ENCODE measurements at regions not wholly inside any gene's neighbourhood (a gene's known extent, or its start where the extent isn't known, plus 50 kb on each side); places are given as distances from the start of the nearest gene placed in this dataset.

GRCh38 chrX:39961441-39961840 is 136.3 kb downstream of the BCOR start:
- intact Hi-C loops (cut with DNase I) = no loop called here

GRCh38 chrX:39965051-39965573 is 132.6 kb downstream of the BCOR start:
- H3K4me1 ChIP-seq = no peaks in the 10 kb centered on the region
- H3K4me3 ChIP-seq = no peak overlapping the region
- DNase-seq = no peak
- TF ChIP-seq POLR2AphosphoS5 (IDR thresholded peaks at IDR 0.05) = no peak
- no peak for TF ChIP-seq POLR2A (IDR thresholded peaks at IDR 0.05)
- TF ChIP-seq CTCF (IDR thresholded peaks at IDR 0.05) = no peak
- no peak for TF ChIP-seq EP300 (IDR thresholded peaks at IDR 0.05)
- H3K27me3 ChIP-seq = no peaks in the 10 kb centered on the region
- H3K36me3 ChIP-seq = no peaks in the 10 kb centered on the region
- no peak overlapping the region for H3K27ac ChIP-seq
- H3K9me3 ChIP-seq = no peaks in the 10 kb centered on the region
- intact Hi-C loops (cut with DNase I) = no loop called here
- WGBS, 2 donors = 95 to 96% methylated on average over 1 of the region's 1 CpG

More at GRCh38 chrX:39961441-39961840, 136.3 kb downstream of the BCOR start:
- WGBS, 2 donors = 88 to 96% methylated on average over 4 of the region's 4 CpGs
- no peak for TF ChIP-seq POLR2A (IDR thresholded peaks at IDR 0.05)
- no peak for TF ChIP-seq EP300 (IDR thresholded peaks at IDR 0.05)
- TF ChIP-seq POLR2AphosphoS5 (IDR thresholded peaks at IDR 0.05) = no peak
- TF ChIP-seq CTCF (IDR thresholded peaks at IDR 0.05) = no peak
- Histone ChIP-seq H3K9me3 (no peaks in the 10 kb centered on the region), H3K27me3 (no peaks in the 10 kb centered on the region), H3K4me3 (no peak overlapping the region), H3K27ac (no peak overlapping the region), H3K36me3 (no peaks in the 10 kb centered on the region), H3K4me1 (no peaks in the 10 kb centered on the region)
- DNase-seq = no peak

- H3K9me3 ChIP-seq = no peaks in the 10 kb centered on the region
- 73 to 85% methylated on average over 8 of the region's 8 CpGs for WGBS, 2 donors
- no peaks in the 10 kb centered on the region for H3K36me3 ChIP-seq
- H3K27me3 ChIP-seq = no peaks in the 10 kb centered on the region
- no peak overlapping the region for H3K27ac ChIP-seq
- no peak for TF ChIP-seq EP300 (IDR thresholded peaks at IDR 0.05)
- no peak for TF ChIP-seq POLR2A (IDR thresholded peaks at IDR 0.05)
- intact Hi-C loops (cut with DNase I) = no loop called here
- no peak overlapping the region for H3K4me3 ChIP-seq
- no peak for DNase-seq
- H3K4me1 ChIP-seq = no peaks in the 10 kb centered on the region
Observed at GRCh38 chrX:39966176-39966575, 131.6 kb downstream of the BCOR start.

GRCh38 chrX:39967348-39967747 is 130.4 kb downstream of the BCOR start:
- no peak for TF ChIP-seq POLR2AphosphoS5 (IDR thresholded peaks at IDR 0.05)
- no peak for TF ChIP-seq EP300 (IDR thresholded peaks at IDR 0.05)
- TF ChIP-seq CTCF (IDR thresholded peaks at IDR 0.05) = no peak
- no peak for TF ChIP-seq POLR2A (IDR thresholded peaks at IDR 0.05)
- Histone ChIP-seq H3K27me3 (no peaks in the 10 kb centered on the region), H3K4me1 (no peaks in the 10 kb centered on the region), H3K36me3 (no peaks in the 10 kb centered on the region), H3K27ac (no peak overlapping the region), H3K9me3 (no peaks in the 10 kb centered on the region), H3K4me3 (no peak overlapping the region)
- WGBS, 2 donors = 89 to 90% methylated on average over 4 of the region's 4 CpGs
- intact Hi-C loops (cut with DNase I) = no loop called here
- DNase-seq = no peak

GRCh38 chrX:39969099-39969818 is 128.5 kb downstream of the BCOR start:
- WGBS, 2 donors = 16 to 46% methylated on average over 16 of the region's 16 CpGs
- H3K4me3 ChIP-seq = no peak overlapping the region
- no peaks in the 10 kb centered on the region for H3K9me3 ChIP-seq
- TF ChIP-seq POLR2AphosphoS5 (IDR thresholded peaks at IDR 0.05) (no peak), CTCF (IDR thresholded peaks at IDR 0.05) (no peak), EP300 (IDR thresholded peaks at IDR 0.05) (no peak), POLR2A (IDR thresholded peaks at IDR 0.05) (no peak)
- H3K36me3 ChIP-seq = no peaks in the 10 kb centered on the region
- no peak for DNase-seq
- no peaks in the 10 kb centered on the region for H3K4me1 ChIP-seq
- intact Hi-C loops (cut with DNase I) = no loop called here
- H3K27me3 ChIP-seq = no peaks in the 10 kb centered on the region
- no peak overlapping the region for H3K27ac ChIP-seq
